Liver (tissue), 3 donors: ENCODE measurements at regions not wholly inside any gene's neighbourhood (a gene's known extent, or its start where the extent isn't known, plus 50 kb on each side); places are given as distances from the start of the nearest gene placed in this dataset.

Experiments used
- ATF3 ChIP-seq: IDR thresholded peaks from 2 replicates; pipeline ENCODE4 v1.6.1; 2016; ENCODE audit warnings: antibody characterized with exemption
- RAD21 ChIP-seq, 2 donors: IDR thresholded peaks; 2 replicates each; pipeline ENCODE4 v1.6.1; 2016; ENCODE audit warnings: antibody characterized with exemption in 2 of 2, mild to moderate bottlenecking in 2 of 2
- TF ChIP-seq, protein P1 (sequence below): fragments of 150-350 bp; IDR thresholded peaks from 2 replicates; pipeline ENCODE4 v1.5.1; 2017; ENCODE audit warnings: improper control_type of control experiment, low read depth, low read length; ENCODE audit not compliant: missing input control
- donor health status: healthy.
- donor health status: healthy.

GRCh38 chr18:55073834-55074233 lies 114.6 kb upstream of the CCDC68 start:
- TF ChIP-seq, protein P1, sequence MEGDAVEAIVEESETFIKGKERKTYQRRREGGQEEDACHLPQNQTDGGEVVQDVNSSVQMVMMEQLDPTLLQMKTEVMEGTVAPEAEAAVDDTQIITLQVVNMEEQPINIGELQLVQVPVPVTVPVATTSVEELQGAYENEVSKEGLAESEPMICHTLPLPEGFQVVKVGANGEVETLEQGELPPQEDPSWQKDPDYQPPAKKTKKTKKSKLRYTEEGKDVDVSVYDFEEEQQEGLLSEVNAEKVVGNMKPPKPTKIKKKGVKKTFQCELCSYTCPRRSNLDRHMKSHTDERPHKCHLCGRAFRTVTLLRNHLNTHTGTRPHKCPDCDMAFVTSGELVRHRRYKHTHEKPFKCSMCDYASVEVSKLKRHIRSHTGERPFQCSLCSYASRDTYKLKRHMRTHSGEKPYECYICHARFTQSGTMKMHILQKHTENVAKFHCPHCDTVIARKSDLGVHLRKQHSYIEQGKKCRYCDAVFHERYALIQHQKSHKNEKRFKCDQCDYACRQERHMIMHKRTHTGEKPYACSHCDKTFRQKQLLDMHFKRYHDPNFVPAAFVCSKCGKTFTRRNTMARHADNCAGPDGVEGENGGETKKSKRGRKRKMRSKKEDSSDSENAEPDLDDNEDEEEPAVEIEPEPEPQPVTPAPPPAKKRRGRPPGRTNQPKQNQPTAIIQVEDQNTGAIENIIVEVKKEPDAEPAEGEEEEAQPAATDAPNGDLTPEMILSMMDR, result no peak
- TF ChIP-seq ATF3 (no peak), RAD21 (IDR thresholded peaks at IDR 0.05) (no peak)
